DOHH2 (cell line): ENCODE measurements at regions not wholly inside any gene's neighbourhood (a gene's known extent, or its start where the extent isn't known, plus 50 kb on each side); places are given as distances from the start of the nearest gene placed in this dataset.

ENCODE experiments used
- EZH2phosphoT487 ChIP-seq: fragments of 200-600 bp; sonication (generic); IDR thresholded peaks from 2 replicates; pipeline ENCODE4 v1.6.1; 2017; ENCODE audit warnings: borderline replicate concordance, mild to moderate bottlenecking, antibody characterized with exemption, low read length, moderate library complexity, mixed read lengths
- TF ChIP-seq, protein P1 (sequence below): fragments of 200-600 bp; sonication (generic); IDR thresholded peaks from one replicate; pipeline ENCODE4 v1.5.1; 2014; ENCODE audit warnings: antibody characterized with exemption, mild to moderate bottlenecking, low read depth, low read length; ENCODE audit not compliant: poor library complexity, severe bottlenecking

DNA sequence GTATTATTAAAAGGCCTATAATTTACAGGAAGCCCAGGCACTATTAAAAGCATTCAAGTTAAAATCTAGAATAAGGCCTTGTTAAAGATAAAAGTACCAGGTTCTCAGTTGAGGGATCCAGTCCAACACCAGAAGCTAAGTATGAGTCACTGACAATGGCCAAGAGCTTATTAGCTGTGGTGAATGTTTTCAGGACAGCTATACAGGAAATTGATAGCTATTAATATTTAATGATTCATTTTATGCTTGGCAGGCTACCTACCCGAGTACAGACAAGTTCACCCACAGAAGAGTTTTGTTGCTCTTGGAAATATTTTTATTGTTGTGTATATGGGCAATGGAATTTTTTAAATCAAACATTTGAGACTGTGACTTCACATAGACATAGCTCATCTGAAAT lies 729.6 kb upstream of the ZNF804A start:
- TF ChIP-seq, protein P1, sequence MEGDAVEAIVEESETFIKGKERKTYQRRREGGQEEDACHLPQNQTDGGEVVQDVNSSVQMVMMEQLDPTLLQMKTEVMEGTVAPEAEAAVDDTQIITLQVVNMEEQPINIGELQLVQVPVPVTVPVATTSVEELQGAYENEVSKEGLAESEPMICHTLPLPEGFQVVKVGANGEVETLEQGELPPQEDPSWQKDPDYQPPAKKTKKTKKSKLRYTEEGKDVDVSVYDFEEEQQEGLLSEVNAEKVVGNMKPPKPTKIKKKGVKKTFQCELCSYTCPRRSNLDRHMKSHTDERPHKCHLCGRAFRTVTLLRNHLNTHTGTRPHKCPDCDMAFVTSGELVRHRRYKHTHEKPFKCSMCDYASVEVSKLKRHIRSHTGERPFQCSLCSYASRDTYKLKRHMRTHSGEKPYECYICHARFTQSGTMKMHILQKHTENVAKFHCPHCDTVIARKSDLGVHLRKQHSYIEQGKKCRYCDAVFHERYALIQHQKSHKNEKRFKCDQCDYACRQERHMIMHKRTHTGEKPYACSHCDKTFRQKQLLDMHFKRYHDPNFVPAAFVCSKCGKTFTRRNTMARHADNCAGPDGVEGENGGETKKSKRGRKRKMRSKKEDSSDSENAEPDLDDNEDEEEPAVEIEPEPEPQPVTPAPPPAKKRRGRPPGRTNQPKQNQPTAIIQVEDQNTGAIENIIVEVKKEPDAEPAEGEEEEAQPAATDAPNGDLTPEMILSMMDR = no peak
- no peak for TF ChIP-seq EZH2phosphoT487
